ENCODE measurements at regions not wholly inside any gene's neighbourhood (a gene's known extent, or its start where the extent isn't known, plus 50 kb on each side); places are given as distances from the start of the nearest gene placed in this dataset.
"Not testable (repeated sequence)": the region's sequence is repeated elsewhere in the genome, so short reads cannot be mapped to it uniquely, and the experiment has no call there.

- DNase-seq, result no peak
Measured at GRCh38 chr4:111045992-111046391, 423.1 kb upstream of the PITX2 start.

GRCh38 chr4:111046811-111047210 is 423.9 kb upstream of the PITX2 start:
- DNase-seq, result no peak

GRCh38 chr4:111048316-111048715 is 425.4 kb upstream of the PITX2 start:
- DNase-seq, result no peak

GRCh38 chr4:111064342-111064993 is 441.6 kb upstream of the PITX2 start:
- DNase-seq, result no peak

- no peak for DNase-seq
Measured at GRCh38 chr4:111066001-111066400, 443.1 kb upstream of the PITX2 start.

GRCh38 chr4:111066447-111066846 is 443.6 kb upstream of the PITX2 start:
- DNase-seq, result no peak

- DNase-seq, result no peak
Measured at GRCh38 chr4:111066887-111067286, 444.0 kb upstream of the PITX2 start.

GRCh38 chr4:111068883-111069282 is 446.0 kb upstream of the PITX2 start:
- DNase-seq, result no peak

GRCh38 chr4:111070390-111070789 is 447.5 kb upstream of the PITX2 start:
- DNase-seq, result no peak

GRCh38 chr4:111074523-111075114 is 451.7 kb upstream of the PITX2 start:
- DNase-seq, result no peak

GRCh38 chr4:111076299-111076698 is 453.4 kb upstream of the PITX2 start:
- not testable (repeated sequence) for DNase-seq

- DNase-seq, result no peak
Measured at GRCh38 chr4:111108153-111108552, 485.3 kb upstream of the PITX2 start.

GRCh38 chr4:111113591-111113990 is 490.7 kb upstream of the PITX2 start:
- no peak for DNase-seq

- DNase-seq, result no peak
Measured at GRCh38 chr4:111115881-111116280, 493.0 kb upstream of the PITX2 start.

GRCh38 chr4:111120191-111120590 is 497.3 kb upstream of the PITX2 start:
- DNase-seq, result no peak

GRCh38 chr4:111126340-111126739 is 503.5 kb upstream of the PITX2 start:
- no peak for DNase-seq

GRCh38 chr4:111127841-111128240 is 505.0 kb upstream of the PITX2 start:
- no peak for DNase-seq

GRCh38 chr4:111128327-111128726 is 505.4 kb upstream of the PITX2 start:
- no peak for DNase-seq

GRCh38 chr4:111136438-111136837 is 513.6 kb upstream of the PITX2 start:
- peak in 1 of 2 experiments; percentile 6 for DNase-seq

GRCh38 chr4:111136967-111137366 is 514.1 kb upstream of the PITX2 start:
- DNase-seq, result no peak

- DNase-seq, result no peak
Measured at GRCh38 chr4:111143510-111143909, 520.6 kb upstream of the PITX2 start.

- DNase-seq, result no peak
Measured at GRCh38 chr4:111154934-111155333, 532.1 kb upstream of the PITX2 start.

- DNase-seq, result not testable (repeated sequence)
Measured at GRCh38 chr4:111164556-111164955, 541.7 kb upstream of the PITX2 start.

GRCh38 chr4:111174331-111174730 is 551.5 kb upstream of the PITX2 start:
- DNase-seq, result no peak

GRCh38 chr4:111178231-111178630 is 555.4 kb upstream of the PITX2 start:
- no peak for DNase-seq
